ENCODE measurements at regions not wholly inside any gene's neighbourhood (a gene's known extent, or its start where the extent isn't known, plus 50 kb on each side); places are given as distances from the start of the nearest gene placed in this dataset.

GRCh38 chr4:179486570-179487335, 2044.5 kb upstream of the AGA start:
- no peak for TF ChIP-seq CTCF (IDR thresholded peaks at IDR 0.05)
- TF ChIP-seq POLR2A (IDR thresholded peaks at IDR 0.05), result no peak
